Mesenchymal stem cell (in vitro differentiated cells and primary cell): ENCODE measurements at regions not wholly inside any gene's neighbourhood (a gene's known extent, or its start where the extent isn't known, plus 50 kb on each side); places are given as distances from the start of the nearest gene placed in this dataset.
A peak's percentile ranks its signal among the peaks of the same experiment; 100 is the strongest.

ENCODE experiments used
- DNase-seq: peaks from one replicate; pipeline ENCODE4 v3.0.0-alpha.2; 2013
- H2AFZ ChIP-seq: one replicate; pipeline ENCODE4 v1.6.1; 2013; ENCODE audit warnings: low read depth, mild to moderate bottlenecking, control low read depth, inconsistent platforms, low read length, moderate library complexity
- H2AK5ac ChIP-seq: 2 replicates; pipeline ENCODE4 v1.6.1; 2013; ENCODE audit warnings: low read length, moderate library complexity, mild to moderate bottlenecking, inconsistent platforms; ENCODE audit not compliant: severe bottlenecking
- H2BK120ac ChIP-seq: one replicate; pipeline ENCODE4 v1.6.1; 2013; ENCODE audit warnings: low read depth, mild to moderate bottlenecking, inconsistent platforms, low read length, moderate library complexity
- H2BK12ac ChIP-seq, 2 experiments: one replicate each; pipeline ENCODE4 v1.6.1; 2013; ENCODE audit warnings: inconsistent platforms in 2 of 2, low read length in 2 of 2, mild to moderate bottlenecking in 2 of 2, moderate library complexity in 2 of 2, control low read depth in 1 of 2
- H2BK15ac ChIP-seq: one replicate; pipeline ENCODE4 v1.6.1; 2013; ENCODE audit warnings: mild to moderate bottlenecking, low read depth, inconsistent platforms; ENCODE audit not compliant: poor library complexity, severe bottlenecking
- H2BK5ac ChIP-seq: 2 replicates; pipeline ENCODE4 v1.6.1; 2013; ENCODE audit warnings: low read depth, mild to moderate bottlenecking, low read length, control low read depth, inconsistent platforms; ENCODE audit not compliant: poor library complexity, severe bottlenecking
- H3K14ac ChIP-seq, 2 experiments: one replicate each; pipeline ENCODE4 v1.6.1; 2013; ENCODE audit warnings: inconsistent platforms in 2 of 2, low read length in 2 of 2, control low read depth in 1 of 2, mild to moderate bottlenecking in 1 of 2, moderate library complexity in 1 of 2
- H3K18ac ChIP-seq, 2 experiments: one replicate each; pipeline ENCODE4 v1.6.1; 2013; ENCODE audit warnings: inconsistent platforms in 2 of 2, low read length in 2 of 2, control low read depth in 1 of 2, low read depth in 1 of 2, mild to moderate bottlenecking in 1 of 2
- H3K23ac ChIP-seq, 2 experiments: one replicate each; pipeline ENCODE4 v1.6.1; 2013; ENCODE audit warnings: inconsistent platforms in 2 of 2, low read length in 2 of 2, mild to moderate bottlenecking in 2 of 2, moderate library complexity in 2 of 2, control low read depth in 1 of 2
- H3K27ac ChIP-seq: 2 replicates; pipeline ENCODE4 v1.5.1; 2013; ENCODE audit warnings: mild to moderate bottlenecking, moderate library complexity, low read length, control low read depth, inconsistent platforms; ENCODE audit not compliant: poor library complexity, severe bottlenecking
- H3K27me3 ChIP-seq, 2 experiments: 2 replicates each; pipeline versions ENCODE4 v1.6.1 to v1.7.0; 2013; ENCODE audit warnings: low read length in 2 of 2, mild to moderate bottlenecking in 2 of 2, moderate library complexity in 2 of 2, control low read depth in 1 of 2, inconsistent platforms in 1 of 2; ENCODE audit not compliant: control insufficient read depth in 1 of 2, insufficient read depth in 1 of 2
- H3K36me3 ChIP-seq, 2 experiments: 2 replicates each; pipeline versions ENCODE4 v1.6.1 to v1.7.0; 2013; ENCODE audit warnings: low read length in 2 of 2, control low read depth in 1 of 2, inconsistent platforms in 1 of 2, low read depth in 1 of 2, mild to moderate bottlenecking in 1 of 2; ENCODE audit not compliant: insufficient read depth in 2 of 2, control insufficient read depth in 1 of 2
- H3K4ac ChIP-seq, 2 experiments: one replicate each; pipeline ENCODE4 v1.6.1; 2013; ENCODE audit warnings: inconsistent platforms in 2 of 2, low read length in 2 of 2, mild to moderate bottlenecking in 2 of 2, moderate library complexity in 2 of 2, control low read depth in 1 of 2, low read depth in 1 of 2
- H3K4me1 ChIP-seq: 2 replicates; pipeline ENCODE4 v1.6.1; 2013; ENCODE audit warnings: low read depth, low read length, control low read depth; ENCODE audit not compliant: control insufficient read depth, insufficient read depth
- H3K4me2 ChIP-seq: 2 replicates; pipeline ENCODE4 v1.6.1; 2013; ENCODE audit warnings: low read length, mild to moderate bottlenecking, inconsistent platforms; ENCODE audit not compliant: poor library complexity, severe bottlenecking
- H3K4me3 ChIP-seq, 2 experiments: 2 replicates each; pipeline versions ENCODE4 v1.5.1 to v1.7.0; 2013; ENCODE audit warnings: low read length in 2 of 2, mild to moderate bottlenecking in 2 of 2, control low read depth in 1 of 2, low read depth in 1 of 2; ENCODE audit not compliant: insufficient read depth in 1 of 2
- H3K79me1 ChIP-seq: replicated peaks from 2 replicates; pipeline ENCODE4 v1.6.1; 2013; ENCODE audit warnings: mild to moderate bottlenecking, control low read depth, low read length, inconsistent platforms; ENCODE audit not compliant: poor library complexity, severe bottlenecking
- H3K9ac ChIP-seq: 2 replicates; pipeline ENCODE4 v1.7.0; 2013; ENCODE audit warnings: mild to moderate bottlenecking, low read length, moderate library complexity
- H3K9me3 ChIP-seq: 2 replicates; pipeline ENCODE4 v1.7.0; 2013; ENCODE audit warnings: mild to moderate bottlenecking, low read length; ENCODE audit not compliant: control insufficient read depth
- H4K8ac ChIP-seq: one replicate; pipeline ENCODE4 v1.6.1; 2013; ENCODE audit warnings: inconsistent platforms, mild to moderate bottlenecking, low read length, moderate library complexity
- H4K91ac ChIP-seq: one replicate; pipeline ENCODE4 v1.6.1; 2013; ENCODE audit warnings: mild to moderate bottlenecking, low read length, inconsistent platforms
- WGBS: methylation state at CpG from one replicate; pipeline ENCODE4 v1.1.7; 2013; ENCODE audit warnings: mixed read lengths; 5-methylcytosine and 5-hydroxymethylcytosine counted together

DNA sequence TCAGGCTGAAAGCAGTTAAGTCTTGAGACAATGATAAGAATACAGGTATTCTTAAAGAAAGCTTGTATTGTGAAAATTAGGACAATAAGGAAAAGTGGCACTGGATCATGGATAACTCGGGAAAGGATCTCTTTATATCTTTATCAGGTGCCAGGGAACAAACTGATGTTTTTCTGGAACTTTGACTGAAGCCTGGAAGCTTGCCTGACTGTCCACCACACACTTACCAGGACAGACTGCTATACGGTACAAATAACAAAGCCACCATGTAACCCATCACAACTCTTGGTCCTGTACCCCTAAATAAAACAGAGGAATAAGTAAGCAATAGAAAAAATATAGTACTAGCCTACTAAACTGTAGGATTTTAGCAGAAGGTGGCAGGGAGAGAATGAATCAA lies 623.0 kb downstream of the OTOL1 start:
- no peak overlapping the region for H3K27ac ChIP-seq
- no peak overlapping the region for H2BK5ac ChIP-seq
- H3K4me3 ChIP-seq = no peak overlapping the region
- H3K9ac ChIP-seq = no peak overlapping the region
- no peak overlapping the region for H3K4me2 ChIP-seq
- no peak overlapping the region for H3K14ac ChIP-seq
- H4K91ac ChIP-seq = no peak overlapping the region
- no peak overlapping the region for H3K4ac ChIP-seq
- no peak overlapping the region for H2BK12ac ChIP-seq
- H2BK120ac ChIP-seq = no peak overlapping the region
- H4K8ac ChIP-seq = no peak overlapping the region
- 83% methylated on average over 1 of the region's 2 CpGs for WGBS
- no peak overlapping the region for H3K18ac ChIP-seq
- no peaks in the 10 kb centered on the region for H3K79me1 ChIP-seq
- no peaks in the 10 kb centered on the region for H3K36me3 ChIP-seq
- H3K4me1 ChIP-seq = no peaks in the 10 kb centered on the region
- H2BK15ac ChIP-seq = no peak overlapping the region
- no peaks in the 10 kb centered on the region for H3K27me3 ChIP-seq
- DNase-seq = no peak
- H3K23ac ChIP-seq = no peak overlapping the region
- no peaks in the 10 kb centered on the region for H3K9me3 ChIP-seq
- no peak overlapping the region for H2AK5ac ChIP-seq
- no peak overlapping the region for H2AFZ ChIP-seq

DNA sequence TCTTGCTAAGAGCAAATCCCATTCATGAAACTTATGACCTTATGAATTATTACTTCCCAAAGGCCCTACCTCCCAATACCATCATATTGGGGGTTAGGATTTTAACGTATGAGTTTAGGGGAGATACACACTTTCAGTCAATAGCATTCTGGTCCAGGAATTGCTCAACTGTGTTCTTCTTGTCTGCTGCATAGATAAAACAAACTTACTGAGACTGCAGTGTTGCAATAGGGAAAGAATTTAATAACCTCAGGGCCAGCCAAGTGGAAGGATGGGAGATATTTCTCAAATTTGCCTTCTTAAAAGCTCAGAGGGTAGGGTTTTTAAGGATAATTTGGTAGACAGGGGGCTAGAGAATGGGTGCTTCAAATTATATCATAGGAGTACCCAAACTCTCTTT lies 625.8 kb downstream of the OTOL1 start:
- peak; percentile 35 for DNase-seq
- no peaks in the 10 kb centered on the region for H3K4me1 ChIP-seq
- no peak overlapping the region for H3K4ac ChIP-seq
- H3K9ac ChIP-seq = no peak overlapping the region
- no peak overlapping the region for H2BK5ac ChIP-seq
- WGBS = 60% methylated on average over 1 of the region's 1 CpG
- H3K27me3 ChIP-seq = no peaks in the 10 kb centered on the region
- H3K4me2 ChIP-seq = no peak overlapping the region
- no peak overlapping the region for H3K18ac ChIP-seq
- H2BK120ac ChIP-seq = no peak overlapping the region
- H3K36me3 ChIP-seq = no peaks in the 10 kb centered on the region
- H2BK15ac ChIP-seq = no peak overlapping the region
- no peak overlapping the region for H4K91ac ChIP-seq
- no peaks in the 10 kb centered on the region for H3K79me1 ChIP-seq
- no peak overlapping the region for H3K14ac ChIP-seq
- no peak overlapping the region for H3K4me3 ChIP-seq
- no peak overlapping the region for H2AFZ ChIP-seq
- no peaks in the 10 kb centered on the region for H3K9me3 ChIP-seq
- no peak overlapping the region for H2BK12ac ChIP-seq
- H3K23ac ChIP-seq = no peak overlapping the region
- no peak overlapping the region for H4K8ac ChIP-seq
- H2AK5ac ChIP-seq = no peak overlapping the region
- H3K27ac ChIP-seq = no peak overlapping the region

DNA sequence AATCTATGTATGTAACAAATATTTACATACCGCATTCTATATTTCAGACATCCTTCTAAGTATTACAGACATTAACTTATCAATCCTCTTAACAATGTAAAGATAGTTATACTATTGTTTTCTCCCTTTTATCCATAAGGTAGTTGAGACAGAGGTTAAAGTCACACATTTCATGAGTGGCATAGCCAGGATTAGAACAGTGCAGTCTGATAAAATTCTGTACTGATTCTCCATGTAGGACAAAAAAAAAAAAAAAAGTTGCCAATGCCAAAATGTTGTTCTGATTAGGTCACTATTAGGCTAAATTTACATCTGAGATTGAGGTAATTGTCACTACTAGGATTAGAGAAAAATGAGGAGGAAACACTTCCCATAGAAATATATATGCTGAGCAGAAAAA lies 629.2 kb downstream of the OTOL1 start:
- no peaks in the 10 kb centered on the region for H3K27me3 ChIP-seq
- no peak overlapping the region for H3K14ac ChIP-seq
- H2BK12ac ChIP-seq = no peak overlapping the region
- H3K4me3 ChIP-seq = no peak overlapping the region
- no peak overlapping the region for H4K8ac ChIP-seq
- H3K9ac ChIP-seq = no peak overlapping the region
- H3K9me3 ChIP-seq = no peaks in the 10 kb centered on the region
- H2AFZ ChIP-seq = no peak overlapping the region
- no peak overlapping the region for H2AK5ac ChIP-seq
- no peaks in the 10 kb centered on the region for H3K4me1 ChIP-seq
- H3K4me2 ChIP-seq = no peak overlapping the region
- H3K4ac ChIP-seq = no peak overlapping the region
- H4K91ac ChIP-seq = no peak overlapping the region
- no peak overlapping the region for H3K23ac ChIP-seq
- H3K18ac ChIP-seq = no peak overlapping the region
- no peak overlapping the region for H2BK15ac ChIP-seq
- no peak overlapping the region for H2BK5ac ChIP-seq
- WGBS = no CpG with 5 or more reads among the region's 1 CpG
- no peak overlapping the region for H3K27ac ChIP-seq
- DNase-seq = no peak
- no peaks in the 10 kb centered on the region for H3K79me1 ChIP-seq
- H3K36me3 ChIP-seq = no peaks in the 10 kb centered on the region
- H2BK120ac ChIP-seq = no peak overlapping the region

DNA sequence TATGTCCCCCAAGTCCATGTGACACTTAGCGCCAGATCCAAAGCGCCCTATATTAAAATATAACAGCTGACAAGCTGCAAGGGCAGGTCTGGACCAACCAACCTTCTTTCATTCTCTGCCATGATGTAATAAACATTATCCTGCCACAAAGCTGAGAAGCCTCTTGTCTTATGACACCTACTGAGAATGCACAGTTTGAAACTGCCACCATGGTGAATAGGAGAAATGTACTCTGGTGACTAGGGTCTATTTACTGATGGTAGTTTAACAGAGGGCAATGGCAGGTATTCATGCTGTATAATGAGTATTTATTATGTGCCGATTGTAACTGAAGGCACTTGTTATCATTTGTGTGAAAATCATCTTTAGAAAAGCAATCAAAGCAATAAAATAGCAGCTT lies 634.0 kb downstream of the OTOL1 start:
- Histone ChIP-seq H3K36me3 (no peaks in the 10 kb centered on the region), H3K9ac (no peak overlapping the region), H3K23ac (no peak overlapping the region), H3K27ac (no peak overlapping the region), H2AFZ (no peak overlapping the region), H2BK15ac (no peak overlapping the region), H2BK12ac (no peak overlapping the region), H4K8ac (no peak overlapping the region), H3K4ac (no peak overlapping the region), H3K4me3 (no peak overlapping the region), H3K14ac (no peak overlapping the region), H3K79me1 (no peaks in the 10 kb centered on the region), H3K4me2 (no peak overlapping the region), H2BK120ac (no peak overlapping the region), H2BK5ac (no peak overlapping the region), H3K9me3 (no peaks in the 10 kb centered on the region), H3K27me3 (no peaks in the 10 kb centered on the region), H3K4me1 (no peaks in the 10 kb centered on the region), H4K91ac (no peak overlapping the region), H3K18ac (no peak overlapping the region), H2AK5ac (no peak overlapping the region)
- over 99% methylated on average over 3 of the region's 3 CpGs for WGBS
- no peak for DNase-seq
